Fibroblast of pulmonary artery (primary cell): ENCODE measurements at regions not wholly inside any gene's neighbourhood (a gene's known extent, or its start where the extent isn't known, plus 50 kb on each side); places are given as distances from the start of the nearest gene placed in this dataset.
A peak's percentile ranks its signal among the peaks of the same experiment; 100 is the strongest.

Experiments
- DNase-seq: peaks from one replicate; pipeline ENCODE4 v3.0.0-alpha.2; 2010; ENCODE audit warnings: low read depth
- H3K4me3 ChIP-seq: replicated peaks from 2 replicates; pipeline ENCODE4 v1.5.1; 2011; ENCODE audit warnings: low read depth, mild to moderate bottlenecking, control low read depth, low read length, moderate library complexity
- CTCF ChIP-seq: IDR thresholded peaks from 2 replicates; pipeline ENCODE4 v1.5.1; 2011; ENCODE audit warnings: mild to moderate bottlenecking, control low read depth, low read length, inconsistent platforms; ENCODE audit errors: missing control alignments

GRCh38 chr12:78473136-78473535, 391.4 kb upstream of the SYT1 start:
- TF ChIP-seq CTCF = no peak
- DNase-seq = peak; percentile 66
- H3K4me3 ChIP-seq = no peak overlapping the region

GRCh38 chr12:78473561-78473960, 391.0 kb upstream of the SYT1 start:
- no peak overlapping the region for H3K4me3 ChIP-seq
- TF ChIP-seq CTCF = no peak
- DNase-seq = no peak

- no peak for TF ChIP-seq CTCF
- no peak for DNase-seq
- no peak overlapping the region for H3K4me3 ChIP-seq
These were observed 380.7 kb upstream of the SYT1 start for GRCh38 chr12:78483767-78484315.

- TF ChIP-seq CTCF = no peak
- DNase-seq = no peak
- no peak overlapping the region for H3K4me3 ChIP-seq
These were observed 374.6 kb upstream of the SYT1 start for GRCh38 chr12:78489990-78490389.

- TF ChIP-seq CTCF = no peak
- no peak overlapping the region for H3K4me3 ChIP-seq
- DNase-seq = no peak
These were observed 373.7 kb upstream of the SYT1 start for GRCh38 chr12:78490861-78491260.

GRCh38 chr12:78494911-78495310, 369.7 kb upstream of the SYT1 start:
- DNase-seq = peak; percentile 17
- no peak for TF ChIP-seq CTCF
- no peak overlapping the region for H3K4me3 ChIP-seq

GRCh38 chr12:78501825-78502224, 362.7 kb upstream of the SYT1 start:
- H3K4me3 ChIP-seq = no peak overlapping the region
- no peak for TF ChIP-seq CTCF
- DNase-seq = no peak
